ENCODE measurements at regions not wholly inside any gene's neighbourhood (a gene's known extent, or its start where the extent isn't known, plus 50 kb on each side); places are given as distances from the start of the nearest gene placed in this dataset.

- TF ChIP-seq, protein P1, sequence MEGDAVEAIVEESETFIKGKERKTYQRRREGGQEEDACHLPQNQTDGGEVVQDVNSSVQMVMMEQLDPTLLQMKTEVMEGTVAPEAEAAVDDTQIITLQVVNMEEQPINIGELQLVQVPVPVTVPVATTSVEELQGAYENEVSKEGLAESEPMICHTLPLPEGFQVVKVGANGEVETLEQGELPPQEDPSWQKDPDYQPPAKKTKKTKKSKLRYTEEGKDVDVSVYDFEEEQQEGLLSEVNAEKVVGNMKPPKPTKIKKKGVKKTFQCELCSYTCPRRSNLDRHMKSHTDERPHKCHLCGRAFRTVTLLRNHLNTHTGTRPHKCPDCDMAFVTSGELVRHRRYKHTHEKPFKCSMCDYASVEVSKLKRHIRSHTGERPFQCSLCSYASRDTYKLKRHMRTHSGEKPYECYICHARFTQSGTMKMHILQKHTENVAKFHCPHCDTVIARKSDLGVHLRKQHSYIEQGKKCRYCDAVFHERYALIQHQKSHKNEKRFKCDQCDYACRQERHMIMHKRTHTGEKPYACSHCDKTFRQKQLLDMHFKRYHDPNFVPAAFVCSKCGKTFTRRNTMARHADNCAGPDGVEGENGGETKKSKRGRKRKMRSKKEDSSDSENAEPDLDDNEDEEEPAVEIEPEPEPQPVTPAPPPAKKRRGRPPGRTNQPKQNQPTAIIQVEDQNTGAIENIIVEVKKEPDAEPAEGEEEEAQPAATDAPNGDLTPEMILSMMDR (IDR thresholded peaks at IDR 0.05; ENCODE audit: borderline replicate concordance, extremely low read depth, low read length, poor library complexity, severe bottlenecking), result no peak
- TF ChIP-seq EZH2 (IDR thresholded peaks at IDR 0.05; ENCODE audit: borderline replicate concordance, low read depth, low read length, severe bottlenecking), result no peak
Observed at GRCh38 chr5:2137444-2138050, 254.8 kb upstream of the IRX4 start.

Data from DND-41 (cell line).